ENCODE measurements at regions not wholly inside any gene's neighbourhood (a gene's known extent, or its start where the extent isn't known, plus 50 kb on each side); places are given as distances from the start of the nearest gene placed in this dataset.

DNA sequence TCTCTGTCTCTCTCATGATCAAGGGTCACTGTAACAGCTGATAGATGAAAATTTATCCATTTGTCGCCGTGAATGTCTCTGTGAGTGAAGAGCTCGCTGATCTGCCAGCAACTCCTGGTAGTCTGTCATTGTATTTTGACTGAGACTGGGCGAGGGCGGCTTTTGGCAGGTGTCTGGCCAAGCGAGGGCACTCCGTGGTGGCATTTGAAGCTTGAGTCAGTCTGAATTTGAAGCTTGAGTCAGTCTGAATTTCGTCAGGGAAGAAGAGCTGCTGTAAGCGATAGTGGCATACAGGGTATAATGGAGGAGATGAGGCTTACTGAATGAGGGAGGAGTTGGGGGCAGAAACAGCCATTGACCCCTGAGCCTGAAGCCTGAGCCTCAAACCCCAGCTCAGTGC is 56.8 kb upstream of the FAM181A start:
- TF ChIP-seq FOXP1 (IDR thresholded peaks at IDR 0.05) (no peak), FOXP1 (CRISPR knock-in tag; IDR thresholded peaks at IDR 0.05) (no peak), ZFP36 (IDR thresholded peaks at IDR 0.05; ENCODE audit: borderline replicate concordance, low read depth, low read length, partially characterized antibody) (no peak), KDM5A (IDR thresholded peaks at IDR 0.05; ENCODE audit: borderline replicate concordance, low read length) (no peak), ZMYM4 (CRISPR knock-in tag; IDR thresholded peaks at IDR 0.05) (no peak), ZNF746 (CRISPR knock-in tag; IDR thresholded peaks at IDR 0.05) (no peak), HNRNPUL1 (IDR thresholded peaks at IDR 0.05; ENCODE audit: low read depth, low read length) (no peak), ZSCAN21 (CRISPR knock-in tag; IDR thresholded peaks at IDR 0.05; ENCODE audit: borderline replicate concordance) (no peak)
- TF ChIP-seq, protein P1, sequence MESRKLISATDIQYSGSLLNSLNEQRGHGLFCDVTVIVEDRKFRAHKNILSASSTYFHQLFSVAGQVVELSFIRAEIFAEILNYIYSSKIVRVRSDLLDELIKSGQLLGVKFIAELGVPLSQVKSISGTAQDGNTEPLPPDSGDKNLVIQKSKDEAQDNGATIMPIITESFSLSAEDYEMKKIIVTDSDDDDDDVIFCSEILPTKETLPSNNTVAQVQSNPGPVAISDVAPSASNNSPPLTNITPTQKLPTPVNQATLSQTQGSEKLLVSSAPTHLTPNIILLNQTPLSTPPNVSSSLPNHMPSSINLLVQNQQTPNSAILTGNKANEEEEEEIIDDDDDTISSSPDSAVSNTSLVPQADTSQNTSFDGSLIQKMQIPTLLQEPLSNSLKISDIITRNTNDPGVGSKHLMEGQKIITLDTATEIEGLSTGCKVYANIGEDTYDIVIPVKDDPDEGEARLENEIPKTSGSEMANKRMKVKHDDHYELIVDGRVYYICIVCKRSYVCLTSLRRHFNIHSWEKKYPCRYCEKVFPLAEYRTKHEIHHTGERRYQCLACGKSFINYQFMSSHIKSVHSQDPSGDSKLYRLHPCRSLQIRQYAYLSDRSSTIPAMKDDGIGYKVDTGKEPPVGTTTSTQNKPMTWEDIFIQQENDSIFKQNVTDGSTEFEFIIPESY (CRISPR knock-in tag; IDR thresholded peaks at IDR 0.05): no peak
- TF ChIP-seq, protein P2, sequence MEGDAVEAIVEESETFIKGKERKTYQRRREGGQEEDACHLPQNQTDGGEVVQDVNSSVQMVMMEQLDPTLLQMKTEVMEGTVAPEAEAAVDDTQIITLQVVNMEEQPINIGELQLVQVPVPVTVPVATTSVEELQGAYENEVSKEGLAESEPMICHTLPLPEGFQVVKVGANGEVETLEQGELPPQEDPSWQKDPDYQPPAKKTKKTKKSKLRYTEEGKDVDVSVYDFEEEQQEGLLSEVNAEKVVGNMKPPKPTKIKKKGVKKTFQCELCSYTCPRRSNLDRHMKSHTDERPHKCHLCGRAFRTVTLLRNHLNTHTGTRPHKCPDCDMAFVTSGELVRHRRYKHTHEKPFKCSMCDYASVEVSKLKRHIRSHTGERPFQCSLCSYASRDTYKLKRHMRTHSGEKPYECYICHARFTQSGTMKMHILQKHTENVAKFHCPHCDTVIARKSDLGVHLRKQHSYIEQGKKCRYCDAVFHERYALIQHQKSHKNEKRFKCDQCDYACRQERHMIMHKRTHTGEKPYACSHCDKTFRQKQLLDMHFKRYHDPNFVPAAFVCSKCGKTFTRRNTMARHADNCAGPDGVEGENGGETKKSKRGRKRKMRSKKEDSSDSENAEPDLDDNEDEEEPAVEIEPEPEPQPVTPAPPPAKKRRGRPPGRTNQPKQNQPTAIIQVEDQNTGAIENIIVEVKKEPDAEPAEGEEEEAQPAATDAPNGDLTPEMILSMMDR (CRISPR knock-in tag; IDR thresholded peaks at IDR 0.05): no peak
- TF ChIP-seq, protein P3, sequence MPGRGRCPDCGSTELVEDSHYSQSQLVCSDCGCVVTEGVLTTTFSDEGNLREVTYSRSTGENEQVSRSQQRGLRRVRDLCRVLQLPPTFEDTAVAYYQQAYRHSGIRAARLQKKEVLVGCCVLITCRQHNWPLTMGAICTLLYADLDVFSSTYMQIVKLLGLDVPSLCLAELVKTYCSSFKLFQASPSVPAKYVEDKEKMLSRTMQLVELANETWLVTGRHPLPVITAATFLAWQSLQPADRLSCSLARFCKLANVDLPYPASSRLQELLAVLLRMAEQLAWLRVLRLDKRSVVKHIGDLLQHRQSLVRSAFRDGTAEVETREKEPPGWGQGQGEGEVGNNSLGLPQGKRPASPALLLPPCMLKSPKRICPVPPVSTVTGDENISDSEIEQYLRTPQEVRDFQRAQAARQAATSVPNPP (CRISPR knock-in tag; IDR thresholded peaks at IDR 0.05): no peak
- TF ChIP-seq, protein P4, sequence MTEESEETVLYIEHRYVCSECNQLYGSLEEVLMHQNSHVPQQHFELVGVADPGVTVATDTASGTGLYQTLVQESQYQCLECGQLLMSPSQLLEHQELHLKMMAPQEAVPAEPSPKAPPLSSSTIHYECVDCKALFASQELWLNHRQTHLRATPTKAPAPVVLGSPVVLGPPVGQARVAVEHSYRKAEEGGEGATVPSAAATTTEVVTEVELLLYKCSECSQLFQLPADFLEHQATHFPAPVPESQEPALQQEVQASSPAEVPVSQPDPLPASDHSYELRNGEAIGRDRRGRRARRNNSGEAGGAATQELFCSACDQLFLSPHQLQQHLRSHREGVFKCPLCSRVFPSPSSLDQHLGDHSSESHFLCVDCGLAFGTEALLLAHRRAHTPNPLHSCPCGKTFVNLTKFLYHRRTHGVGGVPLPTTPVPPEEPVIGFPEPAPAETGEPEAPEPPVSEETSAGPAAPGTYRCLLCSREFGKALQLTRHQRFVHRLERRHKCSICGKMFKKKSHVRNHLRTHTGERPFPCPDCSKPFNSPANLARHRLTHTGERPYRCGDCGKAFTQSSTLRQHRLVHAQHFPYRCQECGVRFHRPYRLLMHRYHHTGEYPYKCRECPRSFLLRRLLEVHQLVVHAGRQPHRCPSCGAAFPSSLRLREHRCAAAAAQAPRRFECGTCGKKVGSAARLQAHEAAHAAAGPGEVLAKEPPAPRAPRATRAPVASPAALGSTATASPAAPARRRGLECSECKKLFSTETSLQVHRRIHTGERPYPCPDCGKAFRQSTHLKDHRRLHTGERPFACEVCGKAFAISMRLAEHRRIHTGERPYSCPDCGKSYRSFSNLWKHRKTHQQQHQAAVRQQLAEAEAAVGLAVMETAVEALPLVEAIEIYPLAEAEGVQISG (CRISPR knock-in tag; IDR thresholded peaks at IDR 0.05): no peak
- TF ChIP-seq, protein P5, sequence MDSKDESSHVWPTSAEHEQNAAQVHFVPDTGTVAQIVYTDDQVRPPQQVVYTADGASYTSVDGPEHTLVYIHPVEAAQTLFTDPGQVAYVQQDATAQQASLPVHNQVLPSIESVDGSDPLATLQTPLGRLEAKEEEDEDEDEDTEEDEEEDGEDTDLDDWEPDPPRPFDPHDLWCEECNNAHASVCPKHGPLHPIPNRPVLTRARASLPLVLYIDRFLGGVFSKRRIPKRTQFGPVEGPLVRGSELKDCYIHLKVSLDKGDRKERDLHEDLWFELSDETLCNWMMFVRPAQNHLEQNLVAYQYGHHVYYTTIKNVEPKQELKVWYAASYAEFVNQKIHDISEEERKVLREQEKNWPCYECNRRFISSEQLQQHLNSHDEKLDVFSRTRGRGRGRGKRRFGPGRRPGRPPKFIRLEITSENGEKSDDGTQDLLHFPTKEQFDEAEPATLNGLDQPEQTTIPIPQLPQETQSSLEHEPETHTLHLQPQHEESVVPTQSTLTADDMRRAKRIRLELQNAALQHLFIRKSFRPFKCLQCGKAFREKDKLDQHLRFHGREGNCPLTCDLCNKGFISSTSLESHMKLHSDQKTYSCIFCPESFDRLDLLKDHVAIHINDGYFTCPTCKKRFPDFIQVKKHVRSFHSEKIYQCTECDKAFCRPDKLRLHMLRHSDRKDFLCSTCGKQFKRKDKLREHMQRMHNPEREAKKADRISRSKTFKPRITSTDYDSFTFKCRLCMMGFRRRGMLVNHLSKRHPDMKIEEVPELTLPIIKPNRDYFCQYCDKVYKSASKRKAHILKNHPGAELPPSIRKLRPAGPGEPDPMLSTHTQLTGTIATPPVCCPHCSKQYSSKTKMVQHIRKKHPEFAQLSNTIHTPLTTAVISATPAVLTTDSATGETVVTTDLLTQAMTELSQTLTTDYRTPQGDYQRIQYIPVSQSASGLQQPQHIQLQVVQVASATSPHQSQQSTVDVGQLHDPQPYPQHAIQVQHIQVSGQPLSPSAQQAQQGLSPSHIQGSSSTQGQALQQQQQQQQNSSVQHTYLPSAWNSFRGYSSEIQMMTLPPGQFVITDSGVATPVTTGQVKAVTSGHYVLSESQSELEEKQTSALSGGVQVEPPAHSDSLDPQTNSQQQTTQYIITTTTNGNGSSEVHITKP (CRISPR knock-in tag; IDR thresholded peaks at IDR 0.05; ENCODE audit: low read depth): no peak
- TF ChIP-seq, protein P6, sequence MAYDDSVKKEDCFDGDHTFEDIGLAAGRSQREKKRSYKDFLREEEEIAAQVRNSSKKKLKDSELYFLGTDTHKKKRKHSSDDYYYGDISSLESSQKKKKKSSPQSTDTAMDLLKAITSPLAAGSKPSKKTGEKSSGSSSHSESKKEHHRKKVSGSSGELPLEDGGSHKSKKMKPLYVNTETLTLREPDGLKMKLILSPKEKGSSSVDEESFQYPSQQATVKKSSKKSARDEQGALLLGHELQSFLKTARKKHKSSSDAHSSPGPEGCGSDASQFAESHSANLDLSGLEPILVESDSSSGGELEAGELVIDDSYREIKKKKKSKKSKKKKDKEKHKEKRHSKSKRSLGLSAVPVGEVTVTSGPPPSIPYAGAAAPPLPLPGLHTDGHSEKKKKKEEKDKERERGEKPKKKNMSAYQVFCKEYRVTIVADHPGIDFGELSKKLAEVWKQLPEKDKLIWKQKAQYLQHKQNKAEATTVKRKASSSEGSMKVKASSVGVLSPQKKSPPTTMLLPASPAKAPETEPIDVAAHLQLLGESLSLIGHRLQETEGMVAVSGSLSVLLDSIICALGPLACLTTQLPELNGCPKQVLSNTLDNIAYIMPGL (CRISPR knock-in tag; IDR thresholded peaks at IDR 0.05; ENCODE audit: borderline replicate concordance in 1 of 2, low read depth in 1 of 2): no peak
